GM12865 (cell line): ENCODE measurements at regions not wholly inside any gene's neighbourhood (a gene's known extent, or its start where the extent isn't known, plus 50 kb on each side); places are given as distances from the start of the nearest gene placed in this dataset.
"Not testable (repeated sequence)": the region's sequence is repeated elsewhere in the genome, so short reads cannot be mapped to it uniquely, and the experiment has no call there.

Source experiments
- DNase-seq: peaks from one replicate; pipeline ENCODE4 v3.0.0; 2010; ENCODE audit warnings: low read depth
- H3K4me3 ChIP-seq: 2 replicates; pipeline ENCODE4 v1.5.1; 2011; ENCODE audit warnings: mild to moderate bottlenecking, low read depth, low read length, control low read depth
- CTCF ChIP-seq: IDR thresholded peaks from 2 replicates; pipeline ENCODE4 v1.5.1; 2011; ENCODE audit warnings: low read length, control low read depth, low read depth, inconsistent platforms; ENCODE audit not compliant: insufficient read depth; ENCODE audit errors: missing control alignments

GRCh38 chr3:163726125-163726524 lies 1352.2 kb downstream of the SI start:
- no peak for DNase-seq
- TF ChIP-seq CTCF: no peak
- no peak overlapping the region for H3K4me3 ChIP-seq

- TF ChIP-seq CTCF: no peak
- no peak for DNase-seq
- no peak overlapping the region for H3K4me3 ChIP-seq
Observed at GRCh38 chr3:163722405-163722804, 1355.9 kb downstream of the SI start.

- no peak overlapping the region for H3K4me3 ChIP-seq
- no peak for TF ChIP-seq CTCF
- no peak for DNase-seq
Observed at GRCh38 chr3:163721596-163721995, 1356.7 kb downstream of the SI start.

- H3K4me3 ChIP-seq: no peak overlapping the region
- no peak for DNase-seq
- TF ChIP-seq CTCF: no peak
Observed at GRCh38 chr3:163717377-163717776, 1360.9 kb downstream of the SI start.

GRCh38 chr3:163708428-163708827 lies 1369.9 kb downstream of the SI start:
- H3K4me3 ChIP-seq: no peak overlapping the region
- DNase-seq: no peak
- TF ChIP-seq CTCF: no peak

GRCh38 chr3:163707659-163708058 lies 1370.6 kb downstream of the SI start:
- DNase-seq: no peak
- no peak for TF ChIP-seq CTCF

GRCh38 chr3:163698221-163698620 lies 1380.1 kb downstream of the SI start:
- DNase-seq, H3K4me3 ChIP-seq: not testable (repeated sequence)

More at GRCh38 chr3:163707659-163708058, 1370.6 kb downstream of the SI start:
- no peak overlapping the region for H3K4me3 ChIP-seq

GRCh38 chr3:163692494-163692893 lies 1385.8 kb downstream of the SI start:
- TF ChIP-seq CTCF: no peak
- DNase-seq: no peak
- H3K4me3 ChIP-seq: no peak overlapping the region
